HG03575 (cell line): ENCODE measurements at regions not wholly inside any gene's neighbourhood (a gene's known extent, or its start where the extent isn't known, plus 50 kb on each side); places are given as distances from the start of the nearest gene placed in this dataset.
A peak's percentile ranks its signal among the peaks of the same experiment; 100 is the strongest.

Source experiments
- ATAC-seq: cut with Tn5 transposase; IDR thresholded peaks from one replicate; pipeline ENCODE4 v1.9.1; 2021; ENCODE audit not compliant: unreplicated experiment, insufficient number of reproducible peaks, low FRiP score; ENCODE audit errors: extremely low read depth

GRCh38 chr4:10753856-10754402 is 69.4 kb upstream of the CLNK start:
- ATAC-seq = no peak

GRCh38 chr4:10753336-10753735 is 68.8 kb upstream of the CLNK start:
- no peak for ATAC-seq

- no peak for ATAC-seq
These were observed 66.1 kb upstream of the CLNK start for GRCh38 chr4:10750714-10751113.

GRCh38 chr4:10747186-10747585 is 62.6 kb upstream of the CLNK start:
- ATAC-seq = peak; percentile 26

GRCh38 chr4:10746371-10747171 is 62.0 kb upstream of the CLNK start:
- ATAC-seq = no peak

GRCh38 chr4:10743357-10743756 is 58.8 kb upstream of the CLNK start:
- peak; percentile 33 for ATAC-seq

GRCh38 chr4:10741961-10742699 is 57.6 kb upstream of the CLNK start:
- ATAC-seq = peak; percentile 31

GRCh38 chr4:10740891-10741620 is 56.5 kb upstream of the CLNK start:
- ATAC-seq = no peak

- ATAC-seq = no peak
These were observed 55.7 kb upstream of the CLNK start for GRCh38 chr4:10740251-10740650.

GRCh38 chr4:10738826-10739489 is 54.4 kb upstream of the CLNK start:
- ATAC-seq = no peak

GRCh38 chr4:10737337-10737736 is 52.8 kb upstream of the CLNK start:
- ATAC-seq = no peak

- ATAC-seq = no peak
These were observed 52.3 kb upstream of the CLNK start for GRCh38 chr4:10736895-10737294.

GRCh38 chr4:10736266-10736665 is 51.7 kb upstream of the CLNK start:
- ATAC-seq = no peak

GRCh38 chr4:10734697-10735096 is 50.1 kb upstream of the CLNK start:
- ATAC-seq = no peak
